GM20000 (cell line): ENCODE measurements at regions not wholly inside any gene's neighbourhood (a gene's known extent, or its start where the extent isn't known, plus 50 kb on each side); places are given as distances from the start of the nearest gene placed in this dataset.
"Not testable (repeated sequence)": the region's sequence is repeated elsewhere in the genome, so short reads cannot be mapped to it uniquely, and the experiment has no call there.

Experiments used
- DNase-seq: peaks from one replicate; pipeline ENCODE4 v3.0.0; 2012; ENCODE audit warnings: low spot score
- TF ChIP-seq, protein P1 (sequence below): IDR thresholded peaks from 2 replicates; pipeline ENCODE4 v1.5.1; 2012; ENCODE audit warnings: mild to moderate bottlenecking, control low read depth; ENCODE audit errors: extremely low read depth, missing control alignments

- TF ChIP-seq, protein P1, sequence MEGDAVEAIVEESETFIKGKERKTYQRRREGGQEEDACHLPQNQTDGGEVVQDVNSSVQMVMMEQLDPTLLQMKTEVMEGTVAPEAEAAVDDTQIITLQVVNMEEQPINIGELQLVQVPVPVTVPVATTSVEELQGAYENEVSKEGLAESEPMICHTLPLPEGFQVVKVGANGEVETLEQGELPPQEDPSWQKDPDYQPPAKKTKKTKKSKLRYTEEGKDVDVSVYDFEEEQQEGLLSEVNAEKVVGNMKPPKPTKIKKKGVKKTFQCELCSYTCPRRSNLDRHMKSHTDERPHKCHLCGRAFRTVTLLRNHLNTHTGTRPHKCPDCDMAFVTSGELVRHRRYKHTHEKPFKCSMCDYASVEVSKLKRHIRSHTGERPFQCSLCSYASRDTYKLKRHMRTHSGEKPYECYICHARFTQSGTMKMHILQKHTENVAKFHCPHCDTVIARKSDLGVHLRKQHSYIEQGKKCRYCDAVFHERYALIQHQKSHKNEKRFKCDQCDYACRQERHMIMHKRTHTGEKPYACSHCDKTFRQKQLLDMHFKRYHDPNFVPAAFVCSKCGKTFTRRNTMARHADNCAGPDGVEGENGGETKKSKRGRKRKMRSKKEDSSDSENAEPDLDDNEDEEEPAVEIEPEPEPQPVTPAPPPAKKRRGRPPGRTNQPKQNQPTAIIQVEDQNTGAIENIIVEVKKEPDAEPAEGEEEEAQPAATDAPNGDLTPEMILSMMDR, result no peak
- peak; percentile 14 for DNase-seq
Measured at GRCh38 chr1:195697130-195697529, 911.1 kb downstream of the KCNT2 start.

GRCh38 chr1:195686764-195687163, 921.5 kb downstream of the KCNT2 start:
- TF ChIP-seq, protein P1, result no peak
- DNase-seq, result no peak

GRCh38 chr1:195664628-195665027, 943.6 kb downstream of the KCNT2 start:
- TF ChIP-seq, protein P1, result no peak
- no peak for DNase-seq

DNA sequence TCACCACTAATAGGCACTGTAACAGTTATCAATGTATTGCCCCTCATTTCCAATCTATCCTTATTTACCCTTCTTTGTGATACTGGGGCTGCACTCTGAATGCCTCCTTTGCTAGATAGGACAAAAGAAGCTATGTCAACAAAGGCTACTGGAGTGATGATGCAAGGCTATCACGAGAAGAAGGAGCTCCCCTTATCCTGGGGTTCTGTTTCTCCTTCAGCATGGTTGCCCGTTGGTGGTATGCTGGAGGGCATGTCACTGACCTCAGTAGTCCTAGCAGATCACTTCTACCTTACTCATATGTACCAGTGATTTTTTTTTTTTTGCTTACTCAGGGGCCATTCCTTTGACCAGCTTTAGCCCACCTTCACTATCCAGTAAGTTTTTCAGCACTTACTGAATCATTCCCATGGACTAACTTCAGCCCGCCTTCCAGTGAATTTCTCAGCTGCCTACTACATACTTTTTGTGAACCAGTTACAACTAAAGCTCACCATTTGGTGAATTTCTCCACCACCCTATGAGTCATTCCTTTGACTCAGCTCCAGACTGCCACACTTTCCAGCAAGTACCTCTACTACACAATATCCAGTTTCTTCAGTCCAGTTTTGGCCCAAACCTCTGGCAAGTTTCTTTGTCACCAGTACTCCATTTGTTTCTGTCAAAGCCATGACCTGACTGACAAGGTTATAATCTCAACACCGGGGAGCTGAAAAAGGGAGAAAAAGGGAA, 944.5 kb downstream of the KCNT2 start:
- TF ChIP-seq, protein P1, result no peak
- DNase-seq, result no peak

DNA sequence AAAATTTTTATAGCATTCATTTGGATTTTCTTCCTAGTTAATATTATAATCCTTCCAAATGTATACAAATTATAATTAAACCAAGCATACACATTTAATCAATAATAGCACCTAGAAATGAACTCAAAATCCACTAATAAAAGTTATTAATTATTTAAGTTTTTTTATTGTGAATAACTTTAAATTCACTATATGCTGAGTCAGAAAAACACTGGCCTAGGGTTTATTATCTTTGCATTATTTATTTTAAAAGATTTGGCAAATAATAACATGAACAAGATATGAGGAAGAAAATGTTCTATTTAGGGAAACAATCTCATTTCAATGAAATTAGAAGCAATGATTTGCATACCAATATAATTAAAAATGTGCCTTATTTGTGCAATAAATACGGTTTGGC, 951.5 kb downstream of the KCNT2 start:
- TF ChIP-seq, protein P1, result no peak
- DNase-seq, result no peak

DNA sequence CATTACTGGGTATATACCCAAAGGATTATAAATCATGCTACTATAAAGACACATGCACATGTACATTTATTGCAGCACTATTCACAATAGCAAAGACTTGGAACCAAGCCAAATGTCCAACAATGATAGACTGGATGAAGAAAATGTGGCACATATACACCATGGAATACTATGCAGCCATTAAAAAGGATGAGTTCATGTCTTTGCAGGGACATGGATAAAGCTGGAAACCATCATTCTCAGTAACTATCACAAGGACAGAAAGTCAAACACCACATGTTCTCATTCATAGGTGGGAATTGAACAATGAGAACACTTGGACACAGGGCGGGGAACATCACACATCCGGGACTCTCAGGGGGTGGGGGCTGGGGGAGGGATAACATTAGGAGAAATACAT, 959.4 kb downstream of the KCNT2 start:
- DNase-seq, result not testable (repeated sequence)

DNA sequence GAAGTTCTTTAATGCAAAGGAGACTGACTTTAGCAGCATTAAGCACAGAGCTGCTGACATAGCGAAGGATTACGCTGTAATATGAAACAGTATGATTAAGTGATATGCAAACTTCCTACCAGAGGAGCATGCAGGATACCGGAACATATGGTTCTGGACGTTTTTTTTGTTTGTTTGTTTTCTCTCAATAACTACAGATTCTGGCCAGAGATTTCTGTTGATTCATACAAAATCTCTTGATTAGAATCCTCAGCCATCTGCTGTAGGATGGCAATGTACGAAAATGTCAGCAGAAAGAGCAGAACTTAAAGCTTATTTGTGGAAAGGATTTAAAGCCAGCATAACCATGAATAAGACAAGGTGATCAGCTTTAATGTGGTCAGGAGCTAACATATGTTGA, 970.7 kb downstream of the KCNT2 start:
- no peak for DNase-seq

GRCh38 chr1:195618287-195618686, 990.0 kb downstream of the KCNT2 start:
- TF ChIP-seq, protein P1, result no peak
- DNase-seq, result no peak

More for the DNA sequence above, 970.7 kb downstream of the KCNT2 start:
- TF ChIP-seq, protein P1, result no peak
